ENCODE measurements at regions not wholly inside any gene's neighbourhood (a gene's known extent, or its start where the extent isn't known, plus 50 kb on each side); places are given as distances from the start of the nearest gene placed in this dataset.

- TF ChIP-seq CTCF (IDR thresholded peaks at IDR 0.05) (no peak), POLR2A (IDR thresholded peaks at IDR 0.05) (no peak)
These were observed 74.0 kb upstream of the SULF2 start for GRCh38 chr20:47859278-47859677.

All from body of pancreas (tissue), 4 donors.